Body of pancreas (tissue), 4 donors: ENCODE measurements at regions not wholly inside any gene's neighbourhood (a gene's known extent, or its start where the extent isn't known, plus 50 kb on each side); places are given as distances from the start of the nearest gene placed in this dataset.

Source experiments
- ATAC-seq: fragments of 150-250 bp; one replicate; pipeline ENCODE4 v1.9.1; 2016
- DNase-seq, 4 donors: peaks; one replicate each; pipeline ENCODE4 v3.0.0-alpha.2; 2019
- H3K27ac ChIP-seq, 4 donors: fragments of 200-600 bp; sonication (generic); 1 replicate in 3 of 4; 2 replicates in 1 of 4; pipeline versions ENCODE4 v1.5.1 to v1.6.1; 2016 to 2019; ENCODE audit warnings: mild to moderate bottlenecking in 1 of 4, mixed read lengths in 1 of 4, moderate library complexity in 1 of 4
- H3K27me3 ChIP-seq, 2 donors: fragments of 200-600 bp; sonication (generic); one replicate each; pipeline ENCODE4 v1.6.0; 2016; ENCODE audit warnings: mild to moderate bottlenecking in 1 of 2
- H3K36me3 ChIP-seq, 2 donors: fragments of 200-600 bp; sonication (generic); replicated peaks in 1 of 2; 2 replicates each; pipeline ENCODE4 v1.5.1; 2016; ENCODE audit warnings: low read depth in 2 of 2; ENCODE audit not compliant: insufficient read depth in 1 of 2
- H3K4me1 ChIP-seq: fragments of 200-600 bp; sonication (generic); one replicate; pipeline ENCODE4 v1.6.0; 2016
- H3K4me3 ChIP-seq, 2 donors: fragments of 200-600 bp; sonication (generic); 1 replicate in 1 of 2; 2 replicates in 1 of 2; pipeline ENCODE4 v1.5.1; 2016 to 2019
- H3K9me3 ChIP-seq, 3 donors: fragments of 200-600 bp; sonication (generic); 1 replicate in 2 of 3; 2 replicates in 1 of 3; pipeline ENCODE4 v1.5.1; 2016
- CTCF ChIP-seq, 7 experiments: fragments of 450-650 bp in 4 of 7; fragments of 200-600 bp in 3 of 7; sonication (generic) in 3 of 7; IDR thresholded peaks; one replicate each; pipeline ENCODE4 v1.5.1; 2016 to 2019; ENCODE audit warnings: antibody characterized with exemption in 7 of 7
- POLR2A ChIP-seq, 3 donors: fragments of 450-650 bp; IDR thresholded peaks; one replicate each; pipeline ENCODE4 v1.6.1; 2016; ENCODE audit warnings: antibody characterized with exemption in 3 of 3, mild to moderate bottlenecking in 2 of 3
- WGBS, 2 donors: methylation state at CpG; one replicate each; pipeline ENCODE4 v1.1.5; 2017; 5-methylcytosine and 5-hydroxymethylcytosine counted together
- intact Hi-C: fragments of 100-400 bp; cut with DNase I; formaldehyde crosslinking; loops from one replicate; pipeline ENCODE4 v1.15.1; 2023

GRCh38 chr7:67962863-67963262 lies 966.2 kb downstream of the TYW1 start:
- no peak for TF ChIP-seq CTCF (IDR thresholded peaks at IDR 0.05)
- TF ChIP-seq POLR2A (IDR thresholded peaks at IDR 0.05), result no peak
- Histone ChIP-seq H3K36me3 (no peaks in the 10 kb centered on the region), H3K27ac (no peak overlapping the region), H3K4me1 (no peaks in the 10 kb centered on the region), H3K4me3 (no peak overlapping the region), H3K9me3 (peaks cover 0 to 4% (median 0%) of the 10 kb centered on the region in 3 donors), H3K27me3 (no peaks in the 10 kb centered on the region)
- intact Hi-C loops, result no loop called here
- 43 to 88% methylated on average over 1 of the region's 1 CpG for WGBS, 2 donors
- no peak for ATAC-seq
- DNase-seq, result no peak

- 72 to 76% methylated on average over 3 of the region's 3 CpGs for WGBS, 2 donors
- no peak overlapping the region for H3K4me3 ChIP-seq
Measured at GRCh38 chr7:67976490-67976889, 979.9 kb downstream of the TYW1 start.

GRCh38 chr7:67983486-67983885 lies 986.9 kb downstream of the TYW1 start:
- ATAC-seq (no peak), DNase-seq (no peak)
- no peak for TF ChIP-seq POLR2A (IDR thresholded peaks at IDR 0.05)
- TF ChIP-seq CTCF (IDR thresholded peaks at IDR 0.05), result no peak
- Histone ChIP-seq H3K9me3 (no peaks in the 10 kb centered on the region), H3K27ac (no peak overlapping the region), H3K36me3 (no peaks in the 10 kb centered on the region), H3K27me3 (no peaks in the 10 kb centered on the region), H3K4me3 (no peak overlapping the region), H3K4me1 (no peaks in the 10 kb centered on the region)
- 53 to 59% methylated on average over 1 of the region's 1 CpG for WGBS, 2 donors
- intact Hi-C loops, result no loop called here

More at GRCh38 chr7:67976490-67976889, 979.9 kb downstream of the TYW1 start:
- ATAC-seq (no peak), DNase-seq (no peak)
- H3K9me3 ChIP-seq, result no peaks in the 10 kb centered on the region
- no peaks in the 10 kb centered on the region for H3K27me3 ChIP-seq
- H3K27ac ChIP-seq, result no peak overlapping the region
- no peaks in the 10 kb centered on the region for H3K4me1 ChIP-seq
- intact Hi-C loops, result no loop called here
- TF ChIP-seq CTCF (IDR thresholded peaks at IDR 0.05) (no peak), POLR2A (IDR thresholded peaks at IDR 0.05) (no peak)
- no peaks in the 10 kb centered on the region for H3K36me3 ChIP-seq

- no peak overlapping the region for H3K27ac ChIP-seq
- no peak for TF ChIP-seq POLR2A (IDR thresholded peaks at IDR 0.05)
- H3K4me3 ChIP-seq, result no peak overlapping the region
- ATAC-seq (no peak), DNase-seq (no peak)
- H3K27me3 ChIP-seq, result no peaks in the 10 kb centered on the region
- no peaks in the 10 kb centered on the region for H3K9me3 ChIP-seq
- WGBS, 2 donors, result 56 to 66% methylated on average over 4 of the region's 4 CpGs
- H3K4me1 ChIP-seq, result no peaks in the 10 kb centered on the region
- no peaks in the 10 kb centered on the region for H3K36me3 ChIP-seq
- intact Hi-C loops, result no loop called here
Measured at GRCh38 chr7:67984326-67984725, 987.7 kb downstream of the TYW1 start.

GRCh38 chr7:67989142-67989541 lies 992.5 kb downstream of the TYW1 start:
- WGBS, 2 donors, result 31 to 50% methylated on average over 4 of the region's 4 CpGs
- intact Hi-C loops, result no loop called here
- Histone ChIP-seq H3K9me3 (no peaks in the 10 kb centered on the region), H3K27ac (no peak overlapping the region), H3K4me1 (no peaks in the 10 kb centered on the region), H3K36me3 (no peaks in the 10 kb centered on the region), H3K27me3 (no peaks in the 10 kb centered on the region), H3K4me3 (no peak overlapping the region)
- DNase-seq, result no peak
- no peak for ATAC-seq
- no peak for TF ChIP-seq CTCF (IDR thresholded peaks at IDR 0.05)
- no peak for TF ChIP-seq POLR2A (IDR thresholded peaks at IDR 0.05)
